A549 (cell line): ENCODE measurements at regions not wholly inside any gene's neighbourhood (a gene's known extent, or its start where the extent isn't known, plus 50 kb on each side); places are given as distances from the start of the nearest gene placed in this dataset.

Experiments
- BHLHE40 ChIP-seq: IDR thresholded peaks from 2 replicates; pipeline ENCODE4 v1.6.1; 2012; ENCODE audit warnings: low read depth, low read length, inconsistent platforms
- FOSB ChIP-seq: fragments of 250-450 bp; sonication (Bioruptor Pico); IDR thresholded peaks from 2 replicates; pipeline ENCODE4 v1.5.0; 2020; ENCODE audit warnings: mild to moderate bottlenecking, moderate library complexity
- KDM1A ChIP-seq: fragments of 200-600 bp; sonication (generic); IDR thresholded peaks from 2 replicates; pipeline ENCODE4 v1.6.1; 2016; ENCODE audit warnings: low read depth, mild to moderate bottlenecking
- MAX ChIP-seq: IDR thresholded peaks from 2 replicates; pipeline ENCODE4 v1.6.1; 2012
- POLR2A ChIP-seq: IDR thresholded peaks from 2 replicates; pipeline ENCODE4 v1.6.1; 2012; ENCODE audit warnings: mild to moderate bottlenecking, low read length
- RCOR1 ChIP-seq: fragments of 150-350 bp; IDR thresholded peaks from 2 replicates; pipeline ENCODE4 v1.6.1; 2014; ENCODE audit warnings: antibody characterized with exemption, low read length, low read depth
- REST ChIP-seq: fragments of 200-600 bp; sonication (generic); IDR thresholded peaks from 2 replicates; pipeline ENCODE4 v1.6.1; 2016; ENCODE audit warnings: antibody characterized with exemption, mild to moderate bottlenecking, moderate library complexity
- TF ChIP-seq, protein P1 (sequence below): fragments of >200 bp; sonication (Bioruptor Twin); formaldehyde crosslinking; IDR thresholded peaks from 3 replicates; pipeline ENCODE4 v1.5.1; 2016

- no peak for TF ChIP-seq POLR2A
- TF ChIP-seq, protein P1, sequence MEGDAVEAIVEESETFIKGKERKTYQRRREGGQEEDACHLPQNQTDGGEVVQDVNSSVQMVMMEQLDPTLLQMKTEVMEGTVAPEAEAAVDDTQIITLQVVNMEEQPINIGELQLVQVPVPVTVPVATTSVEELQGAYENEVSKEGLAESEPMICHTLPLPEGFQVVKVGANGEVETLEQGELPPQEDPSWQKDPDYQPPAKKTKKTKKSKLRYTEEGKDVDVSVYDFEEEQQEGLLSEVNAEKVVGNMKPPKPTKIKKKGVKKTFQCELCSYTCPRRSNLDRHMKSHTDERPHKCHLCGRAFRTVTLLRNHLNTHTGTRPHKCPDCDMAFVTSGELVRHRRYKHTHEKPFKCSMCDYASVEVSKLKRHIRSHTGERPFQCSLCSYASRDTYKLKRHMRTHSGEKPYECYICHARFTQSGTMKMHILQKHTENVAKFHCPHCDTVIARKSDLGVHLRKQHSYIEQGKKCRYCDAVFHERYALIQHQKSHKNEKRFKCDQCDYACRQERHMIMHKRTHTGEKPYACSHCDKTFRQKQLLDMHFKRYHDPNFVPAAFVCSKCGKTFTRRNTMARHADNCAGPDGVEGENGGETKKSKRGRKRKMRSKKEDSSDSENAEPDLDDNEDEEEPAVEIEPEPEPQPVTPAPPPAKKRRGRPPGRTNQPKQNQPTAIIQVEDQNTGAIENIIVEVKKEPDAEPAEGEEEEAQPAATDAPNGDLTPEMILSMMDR = no peak
- TF ChIP-seq MAX = no peak
- TF ChIP-seq FOSB (CRISPR knock-in tag) = no peak
- no peak for TF ChIP-seq KDM1A
- no peak for TF ChIP-seq REST
- no peak for TF ChIP-seq RCOR1
- no peak for TF ChIP-seq BHLHE40
Observed at GRCh38 chr3:116896116-116896515, 186.5 kb downstream of the TUSC7 start.
